Karpas-422 (cell line): ENCODE measurements at regions not wholly inside any gene's neighbourhood (a gene's known extent, or its start where the extent isn't known, plus 50 kb on each side); places are given as distances from the start of the nearest gene placed in this dataset.
"Not testable (repeated sequence)": the region's sequence is repeated elsewhere in the genome, so short reads cannot be mapped to it uniquely, and the experiment has no call there.

ENCODE experiments used
- DNase-seq: peaks from one replicate; pipeline ENCODE4 v3.0.0-alpha.2; 2015
- H2AFZ ChIP-seq: fragments of 200-600 bp; sonication (generic); 2 replicates; pipeline ENCODE4 v1.6.1; 2014; ENCODE audit warnings: antibody characterized with exemption, low read length, mixed read lengths
- H3K27ac ChIP-seq: fragments of 200-600 bp; sonication (generic); 2 replicates; pipeline ENCODE4 v1.5.1; 2014; ENCODE audit warnings: mild to moderate bottlenecking, low read length, moderate library complexity
- H3K27me3 ChIP-seq: fragments of 200-600 bp; sonication (generic); 2 replicates; pipeline ENCODE4 v1.6.1; 2014; ENCODE audit warnings: low read length, mixed read lengths
- H3K36me3 ChIP-seq: fragments of 200-600 bp; sonication (generic); 2 replicates; pipeline ENCODE4 v1.6.1; 2014; ENCODE audit warnings: low read length, mixed read lengths; ENCODE audit not compliant: insufficient read depth
- H3K4me1 ChIP-seq: fragments of 200-600 bp; sonication (generic); 2 replicates; pipeline ENCODE4 v1.6.1; 2014; ENCODE audit warnings: mild to moderate bottlenecking, low read length, mixed read lengths
- H3K4me2 ChIP-seq: fragments of 200-600 bp; sonication (generic); 2 replicates; pipeline ENCODE4 v1.6.1; 2014; ENCODE audit warnings: low read length, low read depth, mild to moderate bottlenecking; ENCODE audit not compliant: poor library complexity, severe bottlenecking
- H3K4me3 ChIP-seq: fragments of 200-600 bp; sonication (generic); 2 replicates; pipeline ENCODE4 v1.5.1; 2014; ENCODE audit warnings: mild to moderate bottlenecking, antibody characterized with exemption, low read length, mixed read lengths
- H3K79me2 ChIP-seq: fragments of 200-600 bp; sonication (generic); 2 replicates; pipeline ENCODE4 v1.6.1; 2014; ENCODE audit warnings: mild to moderate bottlenecking, low read length, mixed read lengths
- H3K9ac ChIP-seq: fragments of 200-600 bp; sonication (generic); 2 replicates; pipeline ENCODE4 v1.6.0; 2014; ENCODE audit warnings: low read length
- H3K9me2 ChIP-seq: fragments of 200-600 bp; sonication (generic), shearing (Covaris generic); replicated peaks from 2 replicates; pipeline ENCODE4 v1.6.0; 2014; ENCODE audit warnings: mild to moderate bottlenecking, low read length, moderate library complexity; ENCODE audit not compliant: insufficient read depth
- H3K9me3 ChIP-seq: fragments of 300-700, 200-600 bp; sonication (generic); 2 replicates; pipeline ENCODE4 v1.6.1; 2014; ENCODE audit warnings: low read length, mixed read lengths
- H4K20me1 ChIP-seq: fragments of 200-600 bp; sonication (generic); 2 replicates; pipeline ENCODE4 v1.6.1; 2014; ENCODE audit warnings: mild to moderate bottlenecking, antibody characterized with exemption, low read length, low read depth; ENCODE audit not compliant: insufficient read depth

DNA sequence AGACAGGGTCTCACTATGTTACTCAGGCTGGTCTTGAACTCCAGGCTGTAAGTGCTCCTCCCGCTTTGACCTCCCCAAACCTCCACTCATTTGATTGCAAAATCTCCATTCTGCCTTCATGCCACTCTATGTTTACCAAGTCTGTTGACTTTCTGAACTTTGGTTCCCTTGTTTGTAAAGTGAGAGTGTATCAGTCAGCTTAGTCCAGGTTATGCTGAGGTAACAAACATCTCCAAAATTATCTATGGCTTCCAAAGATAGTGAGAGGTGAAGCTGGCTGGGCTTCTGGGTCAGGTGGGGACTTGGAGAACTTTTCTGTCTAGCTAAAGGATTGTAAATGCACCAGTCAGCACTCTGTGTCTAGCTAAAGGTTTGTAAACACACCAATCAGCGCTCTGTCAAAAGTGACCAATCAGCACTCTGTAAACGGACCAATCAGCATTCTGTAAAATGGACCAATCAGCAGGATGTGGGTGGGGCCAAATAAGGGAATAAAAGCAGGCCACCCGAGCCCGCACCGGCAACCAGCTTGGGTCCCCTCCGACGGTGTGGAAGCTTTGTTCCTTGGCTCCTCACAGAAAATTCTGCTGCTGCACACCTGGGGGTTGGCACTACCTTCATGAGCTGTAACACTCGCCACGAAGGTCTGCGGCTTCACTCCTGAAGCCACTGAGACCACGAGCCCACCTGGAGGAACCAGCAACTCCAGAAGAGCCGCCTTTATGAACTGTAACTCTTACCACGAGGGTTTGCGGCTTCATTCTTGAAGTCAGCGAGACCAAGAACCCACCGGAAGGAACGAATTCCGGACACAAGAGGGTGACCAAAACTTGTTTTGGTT, 109.3 kb downstream of the MIAT start:
- Histone ChIP-seq H3K9ac (no peak overlapping the region), H3K27me3 (no peaks in the 10 kb centered on the region), H2AFZ (no peak overlapping the region), H3K36me3 (no peaks in the 10 kb centered on the region; the same call in 1 of the 2 replicates), H3K27ac (no peak overlapping the region), H3K4me3 (no peak overlapping the region), H4K20me1 (no peaks in the 10 kb centered on the region; the same call in 1 of the 2 replicates), H3K79me2 (no peaks in the 10 kb centered on the region), H3K4me1 (no peaks in the 10 kb centered on the region), H3K4me2 (no peak overlapping the region), H3K9me2 (no peaks in the 10 kb centered on the region), H3K9me3 (no peaks in the 10 kb centered on the region)
- peak; percentile 41 for DNase-seq

DNA sequence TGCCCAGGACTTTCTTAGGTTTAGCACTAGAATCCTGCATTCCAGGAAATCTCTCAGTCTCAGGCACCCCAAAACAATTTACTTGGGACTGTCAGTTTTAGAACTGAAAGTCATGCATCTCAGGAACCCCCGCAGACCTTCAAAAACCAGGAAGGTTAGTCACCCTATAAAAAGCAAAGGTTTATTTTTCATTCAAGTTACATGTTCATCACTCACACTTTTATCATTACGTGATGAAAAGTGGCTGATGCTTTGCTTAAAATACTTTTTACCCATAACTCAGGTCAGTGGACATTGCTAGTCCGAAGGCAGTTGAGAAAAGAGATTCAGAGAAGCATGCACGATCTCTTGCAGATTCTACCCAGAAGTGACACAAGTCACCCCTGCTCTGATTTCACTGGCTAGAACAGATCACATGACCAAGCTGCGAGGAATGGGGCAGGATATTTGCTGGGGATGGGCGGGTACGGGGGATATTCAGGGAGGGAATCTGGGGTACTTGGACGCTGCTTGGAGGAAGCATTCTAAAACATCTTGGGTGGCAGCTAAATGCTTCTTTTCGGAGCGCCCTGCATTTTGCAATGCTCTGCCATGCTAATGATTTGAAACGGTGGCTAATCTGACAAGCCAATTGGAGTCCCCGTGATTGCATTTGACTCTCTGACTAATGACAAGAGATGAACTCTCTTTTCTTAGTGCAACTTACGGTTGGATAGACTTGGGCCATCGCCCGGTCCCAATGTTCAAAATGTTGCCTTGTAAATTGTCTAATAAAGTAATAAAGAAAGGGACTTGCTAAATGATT, 110.2 kb downstream of the MIAT start:
- Histone ChIP-seq H3K9me2 (no peaks in the 10 kb centered on the region), H3K4me3 (no peak overlapping the region), H3K9ac (no peak overlapping the region), H3K4me2 (no peak overlapping the region), H3K79me2 (no peaks in the 10 kb centered on the region), H3K4me1 (no peaks in the 10 kb centered on the region), H3K27me3 (no peaks in the 10 kb centered on the region), H3K9me3 (no peaks in the 10 kb centered on the region), H4K20me1 (no peaks in the 10 kb centered on the region), H3K36me3 (no peaks in the 10 kb centered on the region; the same call in 1 of the 2 replicates), H2AFZ (no peak overlapping the region), H3K27ac (no peak overlapping the region)
- DNase-seq, result no peak

DNA sequence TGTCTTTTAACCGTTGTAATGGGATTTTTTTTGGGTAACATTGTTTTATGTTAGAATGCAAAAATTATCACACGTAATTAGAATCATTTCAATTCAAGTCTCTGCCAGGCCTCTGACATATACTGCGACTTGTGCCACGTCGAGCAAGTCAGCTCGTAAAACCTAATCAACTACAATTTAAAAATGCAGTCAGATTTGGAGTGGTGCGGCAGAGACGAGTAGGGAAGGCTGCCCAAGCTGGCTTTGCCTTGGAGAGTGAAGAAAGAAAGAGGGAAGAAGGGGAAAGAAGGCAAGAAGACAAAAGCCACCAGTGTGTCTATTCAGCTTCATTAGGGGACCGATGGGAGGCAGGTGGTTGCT, 110.7 kb downstream of the MIAT start:
- Histone ChIP-seq H3K79me2 (no peaks in the 10 kb centered on the region), H3K9me2 (no peaks in the 10 kb centered on the region), H3K4me2 (no peak overlapping the region), H3K4me3 (no peak overlapping the region), H2AFZ (no peak overlapping the region), H3K9ac (no peak overlapping the region), H3K27me3 (no peaks in the 10 kb centered on the region), H3K9me3 (no peaks in the 10 kb centered on the region), H3K4me1 (no peaks in the 10 kb centered on the region), H3K27ac (no peak overlapping the region), H3K36me3 (no peaks in the 10 kb centered on the region; the same call in 1 of the 2 replicates), H4K20me1 (no peaks in the 10 kb centered on the region)
- DNase-seq, result no peak

DNA sequence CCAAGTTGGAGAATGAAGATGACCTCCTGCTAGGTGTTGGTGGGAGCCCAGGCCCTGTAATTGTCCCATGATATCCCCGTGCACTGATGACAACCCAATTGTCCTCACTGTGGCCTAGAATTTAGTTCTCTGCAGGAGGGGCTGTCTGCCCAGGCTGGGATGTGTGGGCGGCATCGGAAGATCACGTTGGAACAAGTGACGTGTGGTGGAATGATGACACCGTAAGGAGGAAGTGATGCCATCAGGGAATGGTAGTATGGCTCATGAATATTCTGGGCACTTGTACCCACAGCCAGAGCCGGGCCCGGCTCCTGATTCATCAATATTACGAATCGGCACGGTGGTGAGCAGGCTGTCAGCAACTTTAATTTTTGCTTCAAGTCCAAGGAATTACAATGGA, 111.6 kb downstream of the MIAT start:
- H3K27ac ChIP-seq, result no peak overlapping the region
- no peaks in the 10 kb centered on the region for H3K79me2 ChIP-seq
- H2AFZ ChIP-seq, result no peak overlapping the region
- H3K9ac ChIP-seq, result no peak overlapping the region
- no peaks in the 10 kb centered on the region for H3K9me3 ChIP-seq
- no peaks in the 10 kb centered on the region for H3K4me1 ChIP-seq
- no peak overlapping the region for H3K4me3 ChIP-seq
- no peaks in the 10 kb centered on the region for H3K9me2 ChIP-seq
- H3K36me3 ChIP-seq, result no peaks in the 10 kb centered on the region; the same call in 1 of the 2 replicates
- H3K4me2 ChIP-seq, result no peak overlapping the region
- no peaks in the 10 kb centered on the region for H4K20me1 ChIP-seq
- H3K27me3 ChIP-seq, result no peaks in the 10 kb centered on the region
- DNase-seq, result no peak

DNA sequence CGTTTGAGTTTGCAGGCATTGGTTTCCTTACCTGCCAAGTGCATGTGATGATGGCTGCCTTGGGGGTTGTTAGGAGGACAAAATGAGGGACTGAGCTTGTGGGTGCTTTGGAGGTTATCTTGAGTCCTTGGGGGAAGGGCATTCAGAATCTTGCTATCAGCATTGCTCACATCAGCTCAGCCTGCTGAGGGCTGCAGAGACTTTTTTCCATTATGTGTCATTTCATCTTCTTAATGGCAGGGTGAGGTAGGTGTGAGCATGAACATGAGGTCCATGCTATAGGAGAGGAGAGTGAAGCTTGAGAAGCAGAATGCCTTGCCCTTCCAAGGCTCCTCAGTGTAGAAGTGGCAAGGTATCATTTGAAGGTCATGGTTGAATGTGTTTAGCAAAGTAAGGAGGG, 112.3 kb downstream of the MIAT start:
- no peak overlapping the region for H3K27ac ChIP-seq
- no peaks in the 10 kb centered on the region for H3K79me2 ChIP-seq
- no peak overlapping the region for H3K9ac ChIP-seq
- H3K9me3 ChIP-seq, result no peaks in the 10 kb centered on the region
- no peaks in the 10 kb centered on the region for H4K20me1 ChIP-seq
- no peak overlapping the region for H2AFZ ChIP-seq
- DNase-seq, result no peak
- no peak overlapping the region for H3K4me3 ChIP-seq
- no peaks in the 10 kb centered on the region; the same call in 1 of the 2 replicates for H3K36me3 ChIP-seq
- H3K4me2 ChIP-seq, result no peak overlapping the region
- H3K4me1 ChIP-seq, result no peaks in the 10 kb centered on the region
- H3K9me2 ChIP-seq, result no peaks in the 10 kb centered on the region
- H3K27me3 ChIP-seq, result no peaks in the 10 kb centered on the region

DNA sequence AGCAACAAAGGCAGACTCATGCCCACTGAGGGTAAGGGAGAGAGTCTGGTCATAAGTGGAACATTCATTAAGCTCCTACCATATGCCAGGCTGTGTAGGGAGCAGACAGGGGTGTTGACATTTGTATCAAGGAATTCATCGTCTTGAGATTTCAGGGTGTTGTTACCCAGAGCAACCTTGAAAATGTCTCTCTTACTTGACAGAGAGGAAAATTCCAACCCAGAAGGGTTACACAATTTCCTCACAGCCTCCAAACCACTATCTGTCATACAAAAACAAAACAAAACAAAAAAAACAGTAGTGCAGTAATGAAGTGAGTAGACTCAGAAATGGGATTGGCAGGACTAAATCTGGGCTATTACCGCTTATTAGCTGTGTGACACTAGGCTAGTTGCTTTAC, 113.2 kb downstream of the MIAT start:
- no peak overlapping the region for H3K4me3 ChIP-seq
- no peak overlapping the region for H3K9ac ChIP-seq
- H3K9me2 ChIP-seq, result no peaks in the 10 kb centered on the region
- H3K36me3 ChIP-seq, result no peaks in the 10 kb centered on the region; the same call in 1 of the 2 replicates
- DNase-seq, result no peak
- H3K4me1 ChIP-seq, result no peaks in the 10 kb centered on the region
- H3K27ac ChIP-seq, result no peak overlapping the region
- no peak overlapping the region for H2AFZ ChIP-seq
- H3K9me3 ChIP-seq, result no peaks in the 10 kb centered on the region
- no peak overlapping the region for H3K4me2 ChIP-seq
- H3K27me3 ChIP-seq, result no peaks in the 10 kb centered on the region
- H4K20me1 ChIP-seq, result no peaks in the 10 kb centered on the region
- no peaks in the 10 kb centered on the region for H3K79me2 ChIP-seq

DNA sequence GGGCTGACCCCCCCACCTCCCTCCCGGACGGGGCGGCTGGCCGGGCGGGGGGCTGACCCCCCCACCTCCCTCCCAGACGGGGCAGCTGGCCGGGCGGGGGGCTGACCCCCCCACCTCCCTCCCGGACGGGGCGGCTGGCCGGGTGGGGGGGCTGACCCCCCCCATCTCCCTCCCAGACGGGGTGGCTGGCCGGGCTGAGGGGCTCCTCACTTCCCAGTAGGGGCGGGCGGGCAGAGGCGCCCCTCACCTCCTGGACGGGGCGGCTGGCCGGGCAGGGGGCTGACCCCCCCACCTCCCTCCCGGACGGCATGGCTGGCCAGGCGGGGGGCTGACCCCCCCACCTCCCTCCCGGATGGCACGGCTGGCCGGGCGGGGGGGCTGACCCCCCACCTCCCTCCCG, 115.7 kb downstream of the MIAT start:
- not testable (repeated sequence) for H2AFZ ChIP-seq, H3K36me3 ChIP-seq, H3K27me3 ChIP-seq, H3K9me2 ChIP-seq, H3K4me3 ChIP-seq, H3K4me1 ChIP-seq, H3K4me2 ChIP-seq, H4K20me1 ChIP-seq, H3K27ac ChIP-seq, H3K79me2 ChIP-seq, DNase-seq, H3K9me3 ChIP-seq, H3K9ac ChIP-seq

DNA sequence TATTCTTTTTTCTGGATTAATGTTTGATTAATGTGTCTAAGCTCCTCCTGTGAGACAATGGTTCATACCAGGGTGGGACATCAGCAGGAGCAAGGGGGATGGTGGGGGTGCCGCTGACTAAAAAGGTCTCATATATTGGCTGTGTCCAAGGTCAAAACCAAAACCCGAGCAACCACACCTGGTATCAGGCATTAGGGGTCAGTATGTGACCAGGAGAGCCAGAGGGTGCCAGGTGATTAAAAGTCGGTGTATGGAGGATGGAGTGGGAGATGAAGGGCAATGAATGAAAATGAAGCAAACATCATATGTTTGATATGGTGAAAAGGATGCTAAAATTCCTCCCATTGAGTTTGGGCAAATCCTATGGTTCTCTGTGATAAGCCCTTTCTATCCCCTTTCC, 118.0 kb downstream of the MIAT start:
- no peaks in the 10 kb centered on the region for H3K4me1 ChIP-seq
- H3K27me3 ChIP-seq, result no peaks in the 10 kb centered on the region
- H3K9ac ChIP-seq, result no peak overlapping the region
- H3K36me3 ChIP-seq, result no peaks in the 10 kb centered on the region
- H3K9me2 ChIP-seq, result no peaks in the 10 kb centered on the region
- no peak overlapping the region for H3K4me3 ChIP-seq
- H2AFZ ChIP-seq, result no peak overlapping the region
- no peaks in the 10 kb centered on the region for H3K9me3 ChIP-seq
- H4K20me1 ChIP-seq, result no peaks in the 10 kb centered on the region
- no peak overlapping the region for H3K4me2 ChIP-seq
- no peaks in the 10 kb centered on the region for H3K79me2 ChIP-seq
- DNase-seq, result no peak
- no peak overlapping the region for H3K27ac ChIP-seq
